SK-N-SH treated with all-trans-retinoic acid at 6 μM for 48 hours (cell line): ENCODE measurements at regions not wholly inside any gene's neighbourhood (a gene's known extent, or its start where the extent isn't known, plus 50 kb on each side); places are given as distances from the start of the nearest gene placed in this dataset.

Experiments
- ATAC-seq: fragments of 200-7000 bp; cut with Tn5 transposase; 3 replicates; pipeline ENCODE4 v1.9.1; 2020; ENCODE audit warnings: mild to moderate bottlenecking, moderate library complexity
- ARNTL ChIP-seq: fragments of 450-650 bp; formaldehyde crosslinking; IDR thresholded peaks from 2 replicates; pipeline ENCODE4 v1.5.0; 2020; ENCODE audit warnings: low read depth, mild to moderate bottlenecking, moderate library complexity, borderline replicate concordance
- BACH2 ChIP-seq: fragments of 250-450 bp; sonication (Bioruptor Pico); IDR thresholded peaks from 2 replicates; pipeline ENCODE4 v1.9.0; 2021; ENCODE audit warnings: mild to moderate bottlenecking, borderline replicate concordance
- CREB5 ChIP-seq: fragments of 250-450 bp; sonication (Bioruptor Pico); IDR thresholded peaks from 2 replicates; pipeline ENCODE4 v1.5.1; 2020; ENCODE audit warnings: low read depth, mild to moderate bottlenecking, moderate library complexity
- CSDC2 ChIP-seq: fragments of 250-450 bp; sonication (Bioruptor Pico); IDR thresholded peaks from 2 replicates; pipeline ENCODE4 v1.5.0; 2020; ENCODE audit warnings: mild to moderate bottlenecking, moderate library complexity
- ESRRG ChIP-seq: fragments of 250-450 bp; sonication (Bioruptor Pico); IDR thresholded peaks from 2 replicates; pipeline ENCODE4 v1.6.1; 2021; ENCODE audit warnings: mild to moderate bottlenecking
- GLIS3 ChIP-seq: fragments of 250-450 bp; sonication (Bioruptor Pico); IDR thresholded peaks from 2 replicates; pipeline ENCODE4 v1.5.0; 2020; ENCODE audit warnings: mild to moderate bottlenecking, moderate library complexity
- ISL1 ChIP-seq: fragments of 250-450 bp; sonication (Bioruptor Pico); IDR thresholded peaks from 2 replicates; pipeline ENCODE4 v2.1.2; 2022; ENCODE audit warnings: mild to moderate bottlenecking, moderate library complexity
- OSR1 ChIP-seq: fragments of 250-450 bp; sonication (Bioruptor Pico); IDR thresholded peaks from 2 replicates; pipeline ENCODE4 v1.8.0; 2022; ENCODE audit warnings: moderate library complexity, mild to moderate bottlenecking, inconsistent platforms
- PATZ1 ChIP-seq: fragments of 250-450 bp; sonication (Bioruptor Pico); IDR thresholded peaks from 2 replicates; pipeline ENCODE4 v1.8.0; 2020; ENCODE audit warnings: mild to moderate bottlenecking, moderate library complexity, borderline replicate concordance
- POU6F1 ChIP-seq: fragments of 250-450 bp; sonication (Bioruptor Pico); IDR thresholded peaks from 2 replicates; pipeline ENCODE4 v1.8.0; 2021; ENCODE audit warnings: low read depth, mild to moderate bottlenecking, moderate library complexity, borderline replicate concordance
- PPARA ChIP-seq: fragments of 250-450 bp; sonication (Bioruptor Pico); IDR thresholded peaks from 2 replicates; pipeline ENCODE4 v1.5.0; 2020; ENCODE audit warnings: mild to moderate bottlenecking, borderline replicate concordance
- RARB ChIP-seq: fragments of 250-450 bp; sonication (Bioruptor Pico); IDR thresholded peaks from 2 replicates; pipeline ENCODE4 v1.8.0; 2021; ENCODE audit warnings: mild to moderate bottlenecking, moderate library complexity
- SNAI2 ChIP-seq: fragments of 250-450 bp; sonication (Bioruptor Pico); IDR thresholded peaks from 2 replicates; pipeline ENCODE4 v1.5.0; 2020; ENCODE audit warnings: mild to moderate bottlenecking, moderate library complexity
- TCF4 ChIP-seq: fragments of 250-450 bp; sonication (Bioruptor Pico); IDR thresholded peaks from 2 replicates; pipeline ENCODE4 v1.8.0; 2021; ENCODE audit warnings: mild to moderate bottlenecking, moderate library complexity, borderline replicate concordance
- TOX ChIP-seq: fragments of 250-450 bp; sonication (Bioruptor Pico); IDR thresholded peaks from 2 replicates; pipeline ENCODE4 v1.8.0; 2021; ENCODE audit warnings: mild to moderate bottlenecking, moderate library complexity, borderline replicate concordance
- TSHZ2 ChIP-seq: fragments of 250-450 bp; sonication (Bioruptor Pico); IDR thresholded peaks from 2 replicates; pipeline ENCODE4 v1.5.0; 2020; ENCODE audit warnings: mild to moderate bottlenecking, moderate library complexity
- ZC3H10 ChIP-seq: fragments of 250-450 bp; sonication (Bioruptor Pico); IDR thresholded peaks from 2 replicates; pipeline ENCODE4 v1.5.1; 2021; ENCODE audit warnings: mild to moderate bottlenecking, moderate library complexity
- ZFP3 ChIP-seq: fragments of 250-450 bp; sonication (Bioruptor Pico); IDR thresholded peaks from 2 replicates; pipeline ENCODE4 v1.5.0; 2020; ENCODE audit warnings: mild to moderate bottlenecking, moderate library complexity
- ZFP30 ChIP-seq: fragments of 450-650 bp; formaldehyde crosslinking; IDR thresholded peaks from 2 replicates; pipeline ENCODE4 v1.5.0; 2022; ENCODE audit warnings: mild to moderate bottlenecking, moderate library complexity
- ZNF70 ChIP-seq: fragments of 450-650 bp; formaldehyde crosslinking; IDR thresholded peaks from 2 replicates; pipeline ENCODE4 v1.5.0; 2020; ENCODE audit warnings: mild to moderate bottlenecking, moderate library complexity
- ZNF8 ChIP-seq: fragments of 450-650 bp; formaldehyde crosslinking; IDR thresholded peaks from 2 replicates; pipeline ENCODE4 v1.5.0; 2020; ENCODE audit warnings: mild to moderate bottlenecking, moderate library complexity

- no peak for ATAC-seq
- TF ChIP-seq SNAI2 (CRISPR knock-in tag): no peak
- no peak for TF ChIP-seq ZNF70
- no peak for TF ChIP-seq BACH2 (CRISPR knock-in tag)
- TF ChIP-seq CREB5 (CRISPR knock-in tag): no peak
- TF ChIP-seq TOX: no peak
- no peak for TF ChIP-seq RARB (CRISPR knock-in tag)
- no peak for TF ChIP-seq ISL1 (CRISPR knock-in tag)
- no peak for TF ChIP-seq ZC3H10 (CRISPR knock-in tag)
- no peak for TF ChIP-seq TCF4 (CRISPR knock-in tag)
- TF ChIP-seq CSDC2 (CRISPR knock-in tag): no peak
- no peak for TF ChIP-seq OSR1
- TF ChIP-seq, all 23 proteins: peak for 0
Measured at GRCh38 chr6:134111726-134112125, 59.3 kb upstream of the SLC2A12 start.

GRCh38 chr6:134111062-134111677 is 58.7 kb upstream of the SLC2A12 start:
- peak; percentile 66 for ATAC-seq
- TF ChIP-seq PPARA (CRISPR knock-in tag): no peak
- no peak for TF ChIP-seq ARNTL (CRISPR knock-in tag)

GRCh38 chr6:134106702-134107101 is 54.3 kb upstream of the SLC2A12 start:
- no peak for TF ChIP-seq SNAI2 (CRISPR knock-in tag)
- no peak for TF ChIP-seq CSDC2 (CRISPR knock-in tag)
- TF ChIP-seq ESRRG (CRISPR knock-in tag): no peak
- no peak for TF ChIP-seq ZFP30
- no peak for TF ChIP-seq GLIS3
- TF ChIP-seq ARNTL (CRISPR knock-in tag): no peak
- TF ChIP-seq CREB5 (CRISPR knock-in tag): no peak
- no peak for TF ChIP-seq PPARA (CRISPR knock-in tag)
- TF ChIP-seq BACH2 (CRISPR knock-in tag): no peak
- no peak for TF ChIP-seq ZNF70
- no peak for TF ChIP-seq RARB (CRISPR knock-in tag)
- TF ChIP-seq POU6F1: no peak
- no peak for TF ChIP-seq ZNF8
- TF ChIP-seq TOX: no peak
- TF ChIP-seq PATZ1 (CRISPR knock-in tag): no peak
- TF ChIP-seq ZFP3 (CRISPR knock-in tag): no peak
- TF ChIP-seq ZC3H10 (CRISPR knock-in tag): no peak
- no peak for TF ChIP-seq TSHZ2 (CRISPR knock-in tag)
- no peak for ATAC-seq
